ENCODE measurements at regions not wholly inside any gene's neighbourhood (a gene's known extent, or its start where the extent isn't known, plus 50 kb on each side); places are given as distances from the start of the nearest gene placed in this dataset.

DNA sequence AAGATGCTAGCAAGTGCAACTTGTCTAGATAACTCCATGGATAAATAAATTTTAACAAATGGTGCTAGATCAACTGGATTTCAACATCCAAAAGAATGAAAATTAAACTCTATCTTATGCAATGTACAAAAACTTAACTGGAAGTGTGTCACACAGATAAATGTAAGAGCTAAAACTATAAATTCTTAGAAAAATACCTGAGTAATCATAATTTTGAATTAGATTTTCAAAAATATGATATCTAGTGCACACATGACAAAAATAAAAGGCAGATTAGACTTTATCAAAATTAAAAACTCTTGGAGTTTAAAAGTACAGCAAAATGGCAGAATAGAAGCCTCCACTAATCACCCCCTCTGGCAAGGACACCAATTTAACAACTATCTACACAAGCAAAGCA lies 1791.2 kb upstream of the CDH6 start:
- TF ChIP-seq, protein P1, sequence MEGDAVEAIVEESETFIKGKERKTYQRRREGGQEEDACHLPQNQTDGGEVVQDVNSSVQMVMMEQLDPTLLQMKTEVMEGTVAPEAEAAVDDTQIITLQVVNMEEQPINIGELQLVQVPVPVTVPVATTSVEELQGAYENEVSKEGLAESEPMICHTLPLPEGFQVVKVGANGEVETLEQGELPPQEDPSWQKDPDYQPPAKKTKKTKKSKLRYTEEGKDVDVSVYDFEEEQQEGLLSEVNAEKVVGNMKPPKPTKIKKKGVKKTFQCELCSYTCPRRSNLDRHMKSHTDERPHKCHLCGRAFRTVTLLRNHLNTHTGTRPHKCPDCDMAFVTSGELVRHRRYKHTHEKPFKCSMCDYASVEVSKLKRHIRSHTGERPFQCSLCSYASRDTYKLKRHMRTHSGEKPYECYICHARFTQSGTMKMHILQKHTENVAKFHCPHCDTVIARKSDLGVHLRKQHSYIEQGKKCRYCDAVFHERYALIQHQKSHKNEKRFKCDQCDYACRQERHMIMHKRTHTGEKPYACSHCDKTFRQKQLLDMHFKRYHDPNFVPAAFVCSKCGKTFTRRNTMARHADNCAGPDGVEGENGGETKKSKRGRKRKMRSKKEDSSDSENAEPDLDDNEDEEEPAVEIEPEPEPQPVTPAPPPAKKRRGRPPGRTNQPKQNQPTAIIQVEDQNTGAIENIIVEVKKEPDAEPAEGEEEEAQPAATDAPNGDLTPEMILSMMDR (IDR thresholded peaks at IDR 0.05; ENCODE audit: low read depth, low read length): no peak
- TF ChIP-seq EZH2phosphoT487 (IDR thresholded peaks at IDR 0.05; ENCODE audit: low read depth): no peak
- H3K4me2 ChIP-seq (ENCODE audit: low read length): no peak overlapping the region
- H3K27ac ChIP-seq (ENCODE audit: low read length): no peak overlapping the region
- no peak overlapping the region for H2AFZ ChIP-seq (ENCODE audit: low read depth, low read length)
- no peaks in the 10 kb centered on the region for H3K4me1 ChIP-seq (ENCODE audit: low read length)
- H3K79me2 ChIP-seq (ENCODE audit: low read length): no peaks in the 10 kb centered on the region
- no peaks in the 10 kb centered on the region for H3K36me3 ChIP-seq (replicated peaks; ENCODE audit: low read depth, low read length)
- no peak overlapping the region for H3K4me3 ChIP-seq (ENCODE audit: low read length)
- no peak overlapping the region for H3K9ac ChIP-seq (ENCODE audit: low read length)
- peaks cover 3% of the 10 kb centered on the region; the same call in 1 of the 2 replicates for H3K9me3 ChIP-seq (ENCODE audit: insufficient read depth, low read length)
- no peaks in the 10 kb centered on the region for H4K20me1 ChIP-seq (ENCODE audit: insufficient read depth, low read length)
- H3K27me3 ChIP-seq (ENCODE audit: low read depth, low read length): no peaks in the 10 kb centered on the region

GRCh38 chr5:29389993-29390392 lies 1803.5 kb upstream of the CDH6 start:
- Histone ChIP-seq H3K36me3 (replicated peaks; ENCODE audit: low read depth, low read length) (no peaks in the 10 kb centered on the region), H3K79me2 (ENCODE audit: low read length) (no peaks in the 10 kb centered on the region), H3K27ac (ENCODE audit: low read length) (no peak overlapping the region), H3K4me3 (ENCODE audit: low read length) (no peak overlapping the region), H2AFZ (ENCODE audit: low read depth, low read length) (no peak overlapping the region), H3K9ac (ENCODE audit: low read length) (no peak overlapping the region), H3K27me3 (ENCODE audit: low read depth, low read length) (no peaks in the 10 kb centered on the region), H3K4me1 (ENCODE audit: low read length) (no peaks in the 10 kb centered on the region), H3K9me3 (ENCODE audit: insufficient read depth, low read length) (no peaks in the 10 kb centered on the region), H4K20me1 (ENCODE audit: insufficient read depth, low read length) (no peaks in the 10 kb centered on the region), H3K4me2 (ENCODE audit: low read length) (no peak overlapping the region)
- TF ChIP-seq EZH2phosphoT487 (IDR thresholded peaks at IDR 0.05; ENCODE audit: low read depth): no peak
- TF ChIP-seq, protein P1 (IDR thresholded peaks at IDR 0.05; ENCODE audit: low read depth, low read length): no peak

- TF ChIP-seq EZH2phosphoT487 (IDR thresholded peaks at IDR 0.05; ENCODE audit: low read depth): no peak
- TF ChIP-seq, protein P1 (IDR thresholded peaks at IDR 0.05; ENCODE audit: low read depth, low read length): no peak
- H3K4me1 ChIP-seq (ENCODE audit: low read length): no peaks in the 10 kb centered on the region
- H3K4me3 ChIP-seq (ENCODE audit: low read length): no peak overlapping the region
- H3K4me2 ChIP-seq (ENCODE audit: low read length): no peak overlapping the region
- H3K36me3 ChIP-seq (replicated peaks; ENCODE audit: low read depth, low read length): no peaks in the 10 kb centered on the region
- H3K27me3 ChIP-seq (ENCODE audit: low read depth, low read length): no peaks in the 10 kb centered on the region
- no peaks in the 10 kb centered on the region for H3K9me3 ChIP-seq (ENCODE audit: insufficient read depth, low read length)
- H3K79me2 ChIP-seq (ENCODE audit: low read length): no peaks in the 10 kb centered on the region
- H2AFZ ChIP-seq (ENCODE audit: low read depth, low read length): no peak overlapping the region
- H3K27ac ChIP-seq (ENCODE audit: low read length): no peak overlapping the region
- H4K20me1 ChIP-seq (ENCODE audit: insufficient read depth, low read length): no peaks in the 10 kb centered on the region
- no peak overlapping the region for H3K9ac ChIP-seq (ENCODE audit: low read length)
Observed at GRCh38 chr5:29387384-29387783, 1806.1 kb upstream of the CDH6 start.

- H3K27me3 ChIP-seq (ENCODE audit: low read depth, low read length): no peaks in the 10 kb centered on the region
Observed at GRCh38 chr5:29382780-29383179, 1810.7 kb upstream of the CDH6 start.

More at GRCh38 chr5:29382780-29383179, 1810.7 kb upstream of the CDH6 start:
- H3K79me2 ChIP-seq (ENCODE audit: low read length): no peaks in the 10 kb centered on the region
- no peaks in the 10 kb centered on the region for H3K36me3 ChIP-seq (replicated peaks; ENCODE audit: low read depth, low read length)
- TF ChIP-seq, protein P1 (IDR thresholded peaks at IDR 0.05; ENCODE audit: low read depth, low read length): no peak
- TF ChIP-seq EZH2phosphoT487 (IDR thresholded peaks at IDR 0.05; ENCODE audit: low read depth): no peak
- no peak overlapping the region for H3K9ac ChIP-seq (ENCODE audit: low read length)
- H4K20me1 ChIP-seq (ENCODE audit: insufficient read depth, low read length): no peaks in the 10 kb centered on the region
- H3K27ac ChIP-seq (ENCODE audit: low read length): no peak overlapping the region
- no peaks in the 10 kb centered on the region for H3K9me3 ChIP-seq (ENCODE audit: insufficient read depth, low read length)
- no peaks in the 10 kb centered on the region for H3K4me1 ChIP-seq (ENCODE audit: low read length)
- H3K4me3 ChIP-seq (ENCODE audit: low read length): no peak overlapping the region
- H2AFZ ChIP-seq (ENCODE audit: low read depth, low read length): no peak overlapping the region
- no peak overlapping the region for H3K4me2 ChIP-seq (ENCODE audit: low read length)

Measured in OCI-LY3 (cell line).